GM23338 (cell line): ENCODE measurements at regions not wholly inside any gene's neighbourhood (a gene's known extent, or its start where the extent isn't known, plus 50 kb on each side); places are given as distances from the start of the nearest gene placed in this dataset.

Experiments used
- CREB1 ChIP-seq: fragments of 250-450 bp; sonication (Bioruptor Pico); IDR thresholded peaks from 2 replicates; pipeline ENCODE4 v1.5.0; 2020; ENCODE audit warnings: low read depth, mild to moderate bottlenecking, moderate library complexity
- EZH2 ChIP-seq: fragments of 200-600 bp; sonication (generic); IDR thresholded peaks from one replicate; pipeline ENCODE4 v1.8.0; 2017; ENCODE audit warnings: antibody characterized with exemption, mild to moderate bottlenecking, low read depth; ENCODE audit not compliant: unreplicated experiment
- JUNB ChIP-seq: IDR thresholded peaks from one replicate; pipeline ENCODE4 v1.6.1; 2016; ENCODE audit warnings: antibody characterized with exemption; ENCODE audit not compliant: unreplicated experiment
- POLR2AphosphoS5 ChIP-seq: IDR thresholded peaks from 2 replicates; pipeline ENCODE4 v1.6.1; 2016; ENCODE audit warnings: antibody characterized with exemption, low read depth
- REST ChIP-seq: IDR thresholded peaks from one replicate; pipeline ENCODE4 v1.6.1; 2018; ENCODE audit warnings: antibody characterized with exemption; ENCODE audit not compliant: unreplicated experiment
- ZNF114 ChIP-seq: fragments of 250-450 bp; sonication (Bioruptor Pico); IDR thresholded peaks from 2 replicates; pipeline ENCODE4 v1.5.0; 2020; ENCODE audit warnings: mild to moderate bottlenecking, moderate library complexity
- ZNF331 ChIP-seq: fragments of 250-450 bp; sonication (Bioruptor Pico); IDR thresholded peaks from 2 replicates; pipeline ENCODE4 v1.5.0; 2020; ENCODE audit warnings: low read depth, mild to moderate bottlenecking, moderate library complexity
- TF ChIP-seq, protein P1 (sequence below), 2 experiments: fragments of 200-600 bp in 1 of 2; sonication (generic) in 1 of 2; conservative IDR thresholded peaks; 2 replicates each; pipeline versions ENCODE4 v1.5.1 to v1.6.1; 2016 to 2017; ENCODE audit warnings: antibody characterized with exemption in 2 of 2, low read depth in 2 of 2, mild to moderate bottlenecking in 2 of 2, moderate library complexity in 1 of 2

DNA sequence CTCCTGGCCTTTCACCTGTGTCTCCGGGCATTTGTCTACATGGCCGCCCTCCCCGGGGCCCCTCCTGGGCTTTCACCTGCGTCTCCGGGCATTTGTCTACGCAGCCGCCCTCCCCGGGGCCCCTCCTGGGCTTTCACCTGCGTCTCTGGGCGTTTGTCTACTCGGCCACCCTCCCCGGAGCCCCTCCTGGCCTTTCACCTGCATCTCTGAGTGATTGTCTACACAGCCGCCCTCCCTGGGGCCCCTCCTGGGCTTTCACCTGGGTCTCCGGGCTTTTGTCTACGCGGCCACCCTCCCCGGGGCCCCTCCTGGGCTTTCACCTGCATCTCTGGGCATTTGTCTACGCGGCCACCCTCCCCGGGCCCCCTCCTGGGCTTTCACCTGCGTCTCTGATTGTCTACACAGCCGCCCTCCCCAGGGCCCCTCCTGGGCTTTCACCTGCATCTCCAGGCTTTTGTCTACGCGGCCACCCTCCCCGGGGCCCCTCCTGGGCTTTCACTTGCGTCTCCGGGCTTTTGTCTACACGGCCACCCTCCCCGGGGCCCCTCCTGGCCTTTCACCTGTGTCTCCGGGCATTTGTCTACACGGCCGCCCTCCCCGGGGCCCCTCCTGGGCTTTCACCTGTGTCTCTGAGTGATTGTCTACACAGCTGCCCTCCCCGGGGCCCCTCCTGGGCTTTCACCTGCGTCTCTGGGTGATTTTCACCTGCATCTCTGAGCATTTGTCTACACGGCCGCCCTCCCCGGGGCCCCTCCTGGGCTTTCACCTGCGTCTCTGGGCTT, 68.0 kb upstream of the GALNT9 start:
- TF ChIP-seq, protein P1, sequence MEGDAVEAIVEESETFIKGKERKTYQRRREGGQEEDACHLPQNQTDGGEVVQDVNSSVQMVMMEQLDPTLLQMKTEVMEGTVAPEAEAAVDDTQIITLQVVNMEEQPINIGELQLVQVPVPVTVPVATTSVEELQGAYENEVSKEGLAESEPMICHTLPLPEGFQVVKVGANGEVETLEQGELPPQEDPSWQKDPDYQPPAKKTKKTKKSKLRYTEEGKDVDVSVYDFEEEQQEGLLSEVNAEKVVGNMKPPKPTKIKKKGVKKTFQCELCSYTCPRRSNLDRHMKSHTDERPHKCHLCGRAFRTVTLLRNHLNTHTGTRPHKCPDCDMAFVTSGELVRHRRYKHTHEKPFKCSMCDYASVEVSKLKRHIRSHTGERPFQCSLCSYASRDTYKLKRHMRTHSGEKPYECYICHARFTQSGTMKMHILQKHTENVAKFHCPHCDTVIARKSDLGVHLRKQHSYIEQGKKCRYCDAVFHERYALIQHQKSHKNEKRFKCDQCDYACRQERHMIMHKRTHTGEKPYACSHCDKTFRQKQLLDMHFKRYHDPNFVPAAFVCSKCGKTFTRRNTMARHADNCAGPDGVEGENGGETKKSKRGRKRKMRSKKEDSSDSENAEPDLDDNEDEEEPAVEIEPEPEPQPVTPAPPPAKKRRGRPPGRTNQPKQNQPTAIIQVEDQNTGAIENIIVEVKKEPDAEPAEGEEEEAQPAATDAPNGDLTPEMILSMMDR (conservative IDR thresholded peaks at IDR 0.05; ENCODE audit: low read depth in 2 of 2): no peak
- TF ChIP-seq EZH2 (no peak), POLR2AphosphoS5 (no peak), ZNF331 (CRISPR knock-in tag) (no peak), JUNB (no peak), CREB1 (CRISPR knock-in tag) (no peak), REST (no peak), ZNF114 (CRISPR knock-in tag) (no peak)
